HG03159 (cell line): ENCODE measurements at regions not wholly inside any gene's neighbourhood (a gene's known extent, or its start where the extent isn't known, plus 50 kb on each side); places are given as distances from the start of the nearest gene placed in this dataset.
"Not testable (repeated sequence)": the region's sequence is repeated elsewhere in the genome, so short reads cannot be mapped to it uniquely, and the experiment has no call there.

Experiments
- ATAC-seq: cut with Tn5 transposase; IDR thresholded peaks from one replicate; pipeline ENCODE4 v1.9.1; 2021; ENCODE audit warnings: mild to moderate bottlenecking, moderate library complexity; ENCODE audit not compliant: unreplicated experiment

- no peak for ATAC-seq
Observed at GRCh38 chrX:125378205-125378604, 58.5 kb downstream of the TEX13C start.

GRCh38 chrX:125378770-125379169 lies 59.1 kb downstream of the TEX13C start:
- no peak for ATAC-seq

- ATAC-seq = no peak
Observed at GRCh38 chrX:125382148-125382628, 62.5 kb downstream of the TEX13C start.

GRCh38 chrX:125382889-125383288 lies 63.2 kb downstream of the TEX13C start:
- ATAC-seq = no peak

- ATAC-seq = no peak
Observed at GRCh38 chrX:125384867-125385266, 65.2 kb downstream of the TEX13C start.

GRCh38 chrX:125387945-125388344 lies 68.3 kb downstream of the TEX13C start:
- no peak for ATAC-seq

GRCh38 chrX:125394449-125394848 lies 74.8 kb downstream of the TEX13C start:
- no peak for ATAC-seq

GRCh38 chrX:125395626-125396025 lies 76.0 kb downstream of the TEX13C start:
- no peak for ATAC-seq

- ATAC-seq = no peak
Observed at GRCh38 chrX:125398959-125399440, 79.3 kb downstream of the TEX13C start.

GRCh38 chrX:125402807-125403206 lies 83.1 kb downstream of the TEX13C start:
- ATAC-seq = no peak

- no peak for ATAC-seq
Observed at GRCh38 chrX:125404667-125405160, 85.0 kb downstream of the TEX13C start.

GRCh38 chrX:125405339-125405738 lies 85.7 kb downstream of the TEX13C start:
- no peak for ATAC-seq

GRCh38 chrX:125407314-125407713 lies 87.6 kb downstream of the TEX13C start:
- no peak for ATAC-seq

- no peak for ATAC-seq
Observed at GRCh38 chrX:125420809-125421208, 101.1 kb downstream of the TEX13C start.

- ATAC-seq = no peak
Observed at GRCh38 chrX:125422986-125423385, 103.3 kb downstream of the TEX13C start.

GRCh38 chrX:125424536-125424935 lies 104.9 kb downstream of the TEX13C start:
- ATAC-seq = no peak

- ATAC-seq = no peak
Observed at GRCh38 chrX:125436855-125437254, 117.2 kb downstream of the TEX13C start.

- no peak for ATAC-seq
Observed at GRCh38 chrX:125439194-125439849, 119.7 kb downstream of the TEX13C start.

- no peak for ATAC-seq
Observed at GRCh38 chrX:125444659-125445058, 125.0 kb downstream of the TEX13C start.

- ATAC-seq = no peak
Observed at GRCh38 chrX:125475482-125475881, 155.8 kb downstream of the TEX13C start.

- ATAC-seq = no peak
Observed at GRCh38 chrX:125492439-125492838, 172.8 kb downstream of the TEX13C start.

GRCh38 chrX:125493004-125493403 lies 173.3 kb downstream of the TEX13C start:
- ATAC-seq = not testable (repeated sequence)

- ATAC-seq = no peak
Observed at GRCh38 chrX:125497667-125498066, 178.0 kb downstream of the TEX13C start.
